ENCODE measurements at regions not wholly inside any gene's neighbourhood (a gene's known extent, or its start where the extent isn't known, plus 50 kb on each side); places are given as distances from the start of the nearest gene placed in this dataset.

- no peak for TF ChIP-seq CTCF (IDR thresholded peaks at IDR 0.05; ENCODE audit: insufficient read depth, low read length, poor library complexity, severe bottlenecking)
- TF ChIP-seq EZH2phosphoT487 (conservative IDR thresholded peaks at IDR 0.05; ENCODE audit: low read length) = no peak
Observed at GRCh38 chr14:89695846-89696245, 258.7 kb downstream of the EFCAB11 start.

All from SU-DHL-6 (cell line).